GM23248 (cell line): ENCODE measurements at regions not wholly inside any gene's neighbourhood (a gene's known extent, or its start where the extent isn't known, plus 50 kb on each side); places are given as distances from the start of the nearest gene placed in this dataset.

Experiments used
- EZH2 ChIP-seq: fragments of 200-600 bp; sonication (generic); IDR thresholded peaks from 2 replicates; pipeline ENCODE4 v1.6.1; 2018; ENCODE audit warnings: antibody characterized with exemption, mild to moderate bottlenecking; ENCODE audit not compliant: insufficient read depth, poor library complexity, severe bottlenecking
- EZH2phosphoT487 ChIP-seq: fragments of 200-600 bp; sonication (generic); IDR thresholded peaks from 2 replicates; pipeline ENCODE4 v1.6.1; 2018; ENCODE audit warnings: antibody characterized with exemption, moderate library complexity, mild to moderate bottlenecking, low read depth; ENCODE audit not compliant: insufficient read depth

DNA sequence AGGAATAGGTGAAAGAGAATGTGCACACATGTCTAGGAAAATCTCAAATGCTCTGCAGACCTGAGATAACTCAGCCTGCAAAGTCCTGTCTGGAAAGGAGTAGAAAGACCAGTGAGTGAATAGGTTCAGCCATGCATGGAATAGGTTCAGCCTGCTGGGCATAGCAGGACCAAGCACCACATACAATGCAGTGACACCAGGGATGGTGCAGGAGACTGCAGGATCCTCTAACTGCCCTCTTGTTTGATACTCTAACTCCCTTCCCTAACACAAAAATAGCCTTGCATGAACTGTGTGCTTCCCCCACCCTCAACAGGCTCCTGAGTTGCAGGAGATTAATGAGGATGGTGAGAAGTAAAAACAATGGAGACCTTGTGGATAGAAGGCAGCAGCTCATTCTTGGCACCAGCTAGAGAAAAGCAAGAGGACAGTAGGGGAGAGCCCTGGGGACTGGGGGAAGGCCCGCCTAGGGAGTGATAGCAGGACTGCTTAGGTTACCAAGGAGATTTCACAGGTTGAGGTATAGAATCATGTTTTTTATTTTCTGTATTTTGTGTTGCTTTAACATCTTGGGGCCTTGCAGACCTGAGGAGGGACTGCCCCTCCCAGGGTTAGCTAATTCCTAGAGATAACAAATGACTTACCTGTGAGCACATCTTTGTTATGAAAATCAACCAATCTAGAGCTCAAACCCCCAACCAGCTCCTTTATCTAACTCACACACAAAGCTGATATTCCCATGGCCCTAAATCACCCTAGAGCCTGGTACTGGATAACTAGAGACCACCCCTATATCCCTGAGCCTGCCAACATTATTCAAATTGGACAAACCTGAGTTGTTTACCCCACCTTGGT, 187.8 kb downstream of the PLPP4 start:
- no peak for TF ChIP-seq EZH2phosphoT487
- no peak for TF ChIP-seq EZH2
